Ectodermal cell (in vitro differentiated cells): ENCODE measurements at regions not wholly inside any gene's neighbourhood (a gene's known extent, or its start where the extent isn't known, plus 50 kb on each side); places are given as distances from the start of the nearest gene placed in this dataset.

Source experiments
- H3K27ac ChIP-seq: 2 replicates; pipeline ENCODE4 v1.7.0; 2013; ENCODE audit warnings: mild to moderate bottlenecking, low read depth, low read length; ENCODE audit not compliant: insufficient read depth, poor library complexity, severe bottlenecking
- H3K27me3 ChIP-seq: 2 replicates; pipeline ENCODE4 v1.7.0; 2013; ENCODE audit warnings: mild to moderate bottlenecking, low read length; ENCODE audit not compliant: insufficient read depth, control insufficient read depth, poor library complexity, severe bottlenecking
- H3K36me3 ChIP-seq: one replicate; pipeline ENCODE4 v1.7.0; 2013; ENCODE audit warnings: low read length; ENCODE audit not compliant: control insufficient read depth, insufficient read depth
- H3K4me1 ChIP-seq: one replicate; pipeline ENCODE4 v1.7.0; 2013; ENCODE audit warnings: low read length; ENCODE audit not compliant: control insufficient read depth, insufficient read depth
- H3K4me3 ChIP-seq: 2 replicates; pipeline ENCODE4 v1.7.0; 2013; ENCODE audit warnings: low read depth, low read length, control low read depth; ENCODE audit not compliant: insufficient read depth
- H3K9me3 ChIP-seq: 2 replicates; pipeline ENCODE4 v1.7.0; 2013; ENCODE audit warnings: mild to moderate bottlenecking, low read length, moderate library complexity; ENCODE audit not compliant: control insufficient read depth
- WGBS, 2 experiments: methylation state at CpG; one replicate each; pipeline ENCODE4 v1.1.7; 2013; ENCODE audit warnings: missing lambda C conversion rate in 2 of 2; 5-methylcytosine and 5-hydroxymethylcytosine counted together

DNA sequence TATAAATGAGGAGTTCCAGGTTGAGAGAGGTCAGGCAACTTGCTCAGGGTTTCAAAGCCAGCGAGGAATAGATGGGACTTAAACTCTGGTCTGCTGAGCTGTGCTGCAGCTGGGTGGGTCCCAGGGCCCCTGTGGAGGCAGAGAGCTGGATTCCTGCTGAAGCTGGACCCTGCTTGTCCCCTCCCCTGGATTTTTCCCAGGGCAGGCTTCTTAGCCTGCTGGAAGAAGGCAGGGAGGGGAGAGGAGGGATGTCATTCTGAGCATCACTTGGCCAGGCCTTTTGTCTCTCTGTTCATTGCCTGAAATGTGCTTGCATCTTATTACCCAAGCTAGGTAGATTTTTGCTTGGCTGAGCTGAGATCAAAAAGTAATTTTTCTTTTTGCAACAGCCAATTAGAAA is 133.7 kb downstream of the DHX35 start:
- Histone ChIP-seq H3K27ac (no peak overlapping the region), H3K36me3 (no peaks in the 10 kb centered on the region), H3K27me3 (no peaks in the 10 kb centered on the region), H3K4me1 (peaks cover 8% of the 10 kb centered on the region), H3K9me3 (no peaks in the 10 kb centered on the region), H3K4me3 (no peak overlapping the region)
- WGBS, 2 experiments: 88 to 95% methylated on average over 1 of the region's 1 CpG

GRCh38 chr20:39094391-39094790 is 132.2 kb downstream of the DHX35 start:
- WGBS, 2 experiments: 78 to 82% methylated on average over 1 of the region's 1 CpG
- Histone ChIP-seq H3K4me3 (no peak overlapping the region), H3K9me3 (no peaks in the 10 kb centered on the region), H3K4me1 (peaks cover 15% of the 10 kb centered on the region), H3K27ac (no peak overlapping the region), H3K36me3 (no peaks in the 10 kb centered on the region), H3K27me3 (no peaks in the 10 kb centered on the region)

DNA sequence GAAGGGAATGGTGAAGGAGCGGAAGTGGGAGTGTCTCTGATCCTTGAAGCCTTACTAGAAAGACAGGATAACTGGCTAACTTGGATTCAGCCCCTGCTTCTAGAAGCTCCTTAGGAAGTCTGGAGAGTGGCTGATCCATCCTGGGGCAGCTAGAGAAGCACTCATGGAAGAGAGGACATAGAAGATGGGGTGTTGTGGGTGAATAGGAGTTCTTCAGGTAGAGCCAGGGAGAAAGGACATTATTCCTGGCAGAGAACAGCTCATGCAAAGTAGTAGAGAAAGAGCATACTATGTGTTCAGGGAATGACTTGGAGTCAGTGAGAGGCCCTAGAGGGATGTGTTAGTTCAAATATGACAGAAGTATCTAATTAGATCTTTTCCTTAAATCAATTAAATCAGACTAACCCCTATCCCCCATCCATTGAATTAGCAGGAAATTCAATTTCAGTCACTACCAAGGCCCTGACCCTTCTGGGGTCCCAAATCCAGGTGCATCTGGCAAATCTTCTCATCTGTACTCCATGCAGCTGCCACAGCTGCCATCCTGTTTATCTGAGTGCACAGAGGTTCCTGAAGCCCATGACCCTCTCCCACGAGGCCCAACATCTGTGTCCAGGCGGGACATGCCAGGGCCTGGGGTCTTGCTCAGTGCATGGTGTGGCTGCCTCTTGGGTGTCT is 130.7 kb downstream of the DHX35 start:
- 95 to 96% methylated on average over 3 of the region's 3 CpGs for WGBS, 2 experiments
- Histone ChIP-seq H3K4me1 (peaks cover 15% of the 10 kb centered on the region), H3K4me3 (no peak overlapping the region), H3K36me3 (no peaks in the 10 kb centered on the region), H3K27me3 (no peaks in the 10 kb centered on the region), H3K27ac (no peak overlapping the region), H3K9me3 (no peaks in the 10 kb centered on the region)

DNA sequence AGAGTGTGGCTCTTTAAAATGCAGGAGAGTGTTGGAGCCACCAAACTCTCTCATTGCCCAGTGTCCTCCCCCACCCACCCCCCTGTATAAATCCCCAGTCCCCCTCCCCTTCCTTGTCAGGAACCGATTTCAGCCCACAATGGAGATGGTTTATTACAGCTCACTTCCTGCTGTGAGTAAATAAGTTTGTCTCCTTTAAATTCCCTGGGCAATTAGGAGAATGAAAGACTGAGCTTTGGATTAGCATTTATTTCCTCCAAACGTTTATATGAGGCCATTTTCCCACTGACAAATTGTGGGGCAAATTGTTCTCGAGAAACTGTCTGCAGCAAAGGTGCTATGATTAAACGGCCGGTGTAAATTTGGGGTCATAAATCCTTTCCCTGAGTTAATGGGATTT is 128.8 kb downstream of the DHX35 start:
- Histone ChIP-seq H3K27ac (no peak overlapping the region), H3K27me3 (no peaks in the 10 kb centered on the region), H3K4me1 (peaks cover 10% of the 10 kb centered on the region), H3K9me3 (no peaks in the 10 kb centered on the region), H3K36me3 (no peaks in the 10 kb centered on the region), H3K4me3 (no peak overlapping the region)
- WGBS, 2 experiments: 19 to 40% methylated on average over 4 to 5 of the region's 5 CpGs

DNA sequence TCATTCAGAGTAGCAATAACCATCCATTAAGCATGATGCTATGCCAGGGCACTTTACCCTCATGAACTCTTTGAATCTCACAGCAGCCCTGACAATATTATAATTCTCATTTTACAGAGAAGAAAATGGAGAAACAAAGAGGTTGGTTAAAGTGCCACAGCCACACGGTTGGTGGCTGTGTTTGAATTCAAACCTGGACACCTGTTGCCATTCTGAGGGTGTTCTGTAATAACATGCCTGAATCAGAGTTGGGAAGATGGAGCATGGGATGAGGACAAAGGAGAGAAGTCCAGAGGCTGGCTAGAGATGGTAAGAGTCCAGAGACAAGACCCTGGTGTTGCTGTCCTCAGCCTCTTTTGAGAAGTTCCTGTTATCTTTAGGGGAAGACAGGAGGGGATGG is 127.7 kb downstream of the DHX35 start:
- Histone ChIP-seq H3K9me3 (no peaks in the 10 kb centered on the region), H3K4me1 (peaks cover 7% of the 10 kb centered on the region), H3K27ac (no peak overlapping the region), H3K36me3 (no peaks in the 10 kb centered on the region), H3K27me3 (no peaks in the 10 kb centered on the region), H3K4me3 (no peak overlapping the region)
- 85 to 94% methylated on average over 1 of the region's 1 CpG for WGBS, 2 experiments
